ENCODE measurements at regions not wholly inside any gene's neighbourhood (a gene's known extent, or its start where the extent isn't known, plus 50 kb on each side); places are given as distances from the start of the nearest gene placed in this dataset.
"Not testable (repeated sequence)": the region's sequence is repeated elsewhere in the genome, so short reads cannot be mapped to it uniquely, and the experiment has no call there.

DNA sequence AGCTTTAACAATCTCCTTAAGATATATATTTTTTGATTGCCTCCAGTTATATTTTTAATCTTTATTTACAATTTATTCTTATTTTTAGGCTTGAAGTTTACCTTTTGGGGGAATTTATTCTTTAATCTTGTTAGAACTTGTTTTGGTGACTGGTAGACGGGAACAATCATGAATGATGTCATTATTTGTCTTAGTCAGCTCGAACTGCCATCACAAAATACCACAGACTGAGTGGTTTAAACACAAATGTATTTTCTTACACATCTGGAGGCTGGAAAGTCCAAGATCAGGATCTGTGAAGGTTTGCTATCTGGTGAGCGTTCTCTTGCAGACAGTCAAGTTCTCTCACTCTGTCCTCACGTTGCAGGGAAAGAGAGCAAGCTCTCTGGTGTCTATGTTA is 639.5 kb upstream of the SEMA6D start:
- not testable (repeated sequence) for TF ChIP-seq POLR2A (IDR thresholded peaks at IDR 0.05)
- TF ChIP-seq, protein P1, sequence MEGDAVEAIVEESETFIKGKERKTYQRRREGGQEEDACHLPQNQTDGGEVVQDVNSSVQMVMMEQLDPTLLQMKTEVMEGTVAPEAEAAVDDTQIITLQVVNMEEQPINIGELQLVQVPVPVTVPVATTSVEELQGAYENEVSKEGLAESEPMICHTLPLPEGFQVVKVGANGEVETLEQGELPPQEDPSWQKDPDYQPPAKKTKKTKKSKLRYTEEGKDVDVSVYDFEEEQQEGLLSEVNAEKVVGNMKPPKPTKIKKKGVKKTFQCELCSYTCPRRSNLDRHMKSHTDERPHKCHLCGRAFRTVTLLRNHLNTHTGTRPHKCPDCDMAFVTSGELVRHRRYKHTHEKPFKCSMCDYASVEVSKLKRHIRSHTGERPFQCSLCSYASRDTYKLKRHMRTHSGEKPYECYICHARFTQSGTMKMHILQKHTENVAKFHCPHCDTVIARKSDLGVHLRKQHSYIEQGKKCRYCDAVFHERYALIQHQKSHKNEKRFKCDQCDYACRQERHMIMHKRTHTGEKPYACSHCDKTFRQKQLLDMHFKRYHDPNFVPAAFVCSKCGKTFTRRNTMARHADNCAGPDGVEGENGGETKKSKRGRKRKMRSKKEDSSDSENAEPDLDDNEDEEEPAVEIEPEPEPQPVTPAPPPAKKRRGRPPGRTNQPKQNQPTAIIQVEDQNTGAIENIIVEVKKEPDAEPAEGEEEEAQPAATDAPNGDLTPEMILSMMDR (IDR thresholded peaks at IDR 0.05) = not testable (repeated sequence)

Measured in thyroid gland (tissue), 4 donors.